Astrocyte (in vitro differentiated cells and primary cell): ENCODE measurements at regions not wholly inside any gene's neighbourhood (a gene's known extent, or its start where the extent isn't known, plus 50 kb on each side); places are given as distances from the start of the nearest gene placed in this dataset.
A peak's percentile ranks its signal among the peaks of the same experiment; 100 is the strongest.

ENCODE experiments used
- DNase-seq: peaks from one replicate; pipeline ENCODE4 v3.0.0-alpha.2; 2010; ENCODE audit warnings: low read depth
- FAIRE-seq: peaks from 2 replicates; lab custom pipeline; 2011; peaks lifted over from hg19 to GRCh38; lab: Jason Lieb, UNC
- H2AFZ ChIP-seq: 2 replicates; pipeline ENCODE4 v1.6.0; 2012; ENCODE audit warnings: low read depth, low read length, inconsistent platforms
- H3K27ac ChIP-seq: 2 replicates; pipeline ENCODE4 v1.5.1; 2011; ENCODE audit warnings: low read depth, low read length, inconsistent platforms
- H3K27me3 ChIP-seq: 2 replicates; pipeline ENCODE4 v1.6.0; 2011; ENCODE audit warnings: low read length, inconsistent platforms; ENCODE audit not compliant: insufficient read depth
- H3K36me3 ChIP-seq: 2 replicates; pipeline ENCODE4 v1.5.1; 2011; ENCODE audit warnings: low read length, inconsistent platforms; ENCODE audit not compliant: insufficient read depth
- H3K4me1 ChIP-seq: 2 replicates; pipeline ENCODE4 v1.5.1; 2011; ENCODE audit warnings: low read length, inconsistent platforms; ENCODE audit not compliant: insufficient read depth
- H3K4me2 ChIP-seq: 2 replicates; pipeline ENCODE4 v1.6.0; 2012; ENCODE audit warnings: low read length, inconsistent platforms
- H3K4me3 ChIP-seq: 2 replicates; pipeline ENCODE4 v1.5.1; 2011; ENCODE audit warnings: low read depth, mild to moderate bottlenecking, low read length, inconsistent platforms; ENCODE audit not compliant: insufficient read depth
- H3K79me2 ChIP-seq: 2 replicates; pipeline ENCODE4 v1.6.0; 2012; ENCODE audit warnings: mild to moderate bottlenecking, low read length, inconsistent platforms; ENCODE audit not compliant: insufficient read depth
- H3K9ac ChIP-seq: 2 replicates; pipeline ENCODE4 v1.6.0; 2012; ENCODE audit warnings: mild to moderate bottlenecking, low read length, inconsistent platforms
- H3K9me3 ChIP-seq: 2 replicates; pipeline ENCODE4 v1.5.1; 2012; ENCODE audit warnings: low read depth, mild to moderate bottlenecking, low read length, inconsistent platforms; ENCODE audit not compliant: insufficient read depth
- H4K20me1 ChIP-seq: 2 replicates; pipeline ENCODE4 v1.6.0; 2012; ENCODE audit warnings: low read length, inconsistent platforms; ENCODE audit not compliant: insufficient read depth
- H3K27ac Mint-ChIP-seq: one replicate; pipeline ENCODE4 v1.8.0; 2021; ENCODE audit warnings: mild to moderate bottlenecking, mixed read lengths; ENCODE audit not compliant: unreplicated experiment
- H3K27me3 Mint-ChIP-seq: one replicate; pipeline ENCODE4 v1.8.0; 2021; ENCODE audit warnings: low read depth, mixed read lengths; ENCODE audit not compliant: unreplicated experiment
- H3K36me3 Mint-ChIP-seq: one replicate; pipeline ENCODE4 v1.8.0; 2021; ENCODE audit warnings: low read depth, mixed read lengths; ENCODE audit not compliant: unreplicated experiment
- H3K4me1 Mint-ChIP-seq: one replicate; pipeline ENCODE4 v1.8.0; 2021; ENCODE audit warnings: low read depth, mixed read lengths; ENCODE audit not compliant: unreplicated experiment
- H3K4me3 Mint-ChIP-seq: one replicate; pipeline ENCODE4 v1.8.0; 2021; ENCODE audit warnings: mild to moderate bottlenecking, moderate library complexity, mixed read lengths; ENCODE audit not compliant: unreplicated experiment
- H3K9me3 Mint-ChIP-seq: one replicate; pipeline ENCODE4 v1.8.0; 2021; ENCODE audit warnings: mild to moderate bottlenecking, mixed read lengths; ENCODE audit not compliant: unreplicated experiment
- EZH2 ChIP-seq: IDR thresholded peaks from 2 replicates; pipeline ENCODE4 v1.6.1; 2012; ENCODE audit warnings: mild to moderate bottlenecking, low read length, inconsistent platforms; ENCODE audit not compliant: insufficient read depth
- TF ChIP-seq, protein P1 (sequence below): IDR thresholded peaks from 2 replicates; pipeline ENCODE4 v1.5.1; 2011; ENCODE audit warnings: low read depth, mild to moderate bottlenecking, inconsistent platforms, low read length, moderate library complexity; ENCODE audit not compliant: insufficient read depth

DNA sequence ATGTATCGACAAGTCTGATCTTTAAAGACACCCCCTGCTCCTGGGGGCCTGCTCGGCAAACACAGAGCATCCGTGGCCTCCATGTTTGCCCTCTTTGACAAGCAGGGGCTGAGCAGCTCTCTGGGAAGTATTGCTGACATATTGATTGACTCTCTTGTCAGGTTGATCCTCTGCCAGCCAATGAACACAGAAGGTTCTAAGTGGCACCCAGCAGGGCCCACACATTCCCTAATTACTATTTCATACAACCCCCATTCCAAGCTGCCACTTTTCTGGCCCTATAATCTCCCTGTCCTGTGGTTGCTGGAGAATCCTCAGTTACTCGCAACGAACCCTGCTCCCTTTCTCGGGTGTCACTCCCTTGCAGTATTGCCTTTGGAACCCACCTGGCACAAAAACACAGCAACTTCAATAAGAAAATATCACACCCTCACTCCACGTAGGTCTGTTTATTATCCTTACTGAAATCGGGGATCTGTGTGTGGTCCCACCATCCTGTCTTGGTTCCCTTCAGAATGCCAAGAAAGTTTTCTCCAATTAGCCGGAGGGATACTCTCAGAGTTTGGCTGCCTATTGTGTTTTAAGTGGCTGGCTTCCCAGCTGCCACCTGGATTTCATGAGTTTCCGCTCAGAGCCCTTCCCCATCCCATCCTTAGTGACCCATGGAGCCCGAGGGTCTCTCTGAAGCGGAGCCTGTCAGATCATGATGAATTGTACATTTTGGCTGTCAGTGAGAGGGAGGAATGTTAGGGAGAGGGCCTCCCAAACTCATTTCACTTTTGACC lies 249.0 kb upstream of the WWC1 start:
- peak; percentile 61 for DNase-seq
- no peaks in the 10 kb centered on the region for H3K9me3 Mint-ChIP-seq
- H3K27me3 Mint-ChIP-seq, result no peaks in the 10 kb centered on the region
- H3K4me3 Mint-ChIP-seq, result no peak overlapping the region
- H3K4me3 ChIP-seq, result no peak overlapping the region
- TF ChIP-seq, protein P1, sequence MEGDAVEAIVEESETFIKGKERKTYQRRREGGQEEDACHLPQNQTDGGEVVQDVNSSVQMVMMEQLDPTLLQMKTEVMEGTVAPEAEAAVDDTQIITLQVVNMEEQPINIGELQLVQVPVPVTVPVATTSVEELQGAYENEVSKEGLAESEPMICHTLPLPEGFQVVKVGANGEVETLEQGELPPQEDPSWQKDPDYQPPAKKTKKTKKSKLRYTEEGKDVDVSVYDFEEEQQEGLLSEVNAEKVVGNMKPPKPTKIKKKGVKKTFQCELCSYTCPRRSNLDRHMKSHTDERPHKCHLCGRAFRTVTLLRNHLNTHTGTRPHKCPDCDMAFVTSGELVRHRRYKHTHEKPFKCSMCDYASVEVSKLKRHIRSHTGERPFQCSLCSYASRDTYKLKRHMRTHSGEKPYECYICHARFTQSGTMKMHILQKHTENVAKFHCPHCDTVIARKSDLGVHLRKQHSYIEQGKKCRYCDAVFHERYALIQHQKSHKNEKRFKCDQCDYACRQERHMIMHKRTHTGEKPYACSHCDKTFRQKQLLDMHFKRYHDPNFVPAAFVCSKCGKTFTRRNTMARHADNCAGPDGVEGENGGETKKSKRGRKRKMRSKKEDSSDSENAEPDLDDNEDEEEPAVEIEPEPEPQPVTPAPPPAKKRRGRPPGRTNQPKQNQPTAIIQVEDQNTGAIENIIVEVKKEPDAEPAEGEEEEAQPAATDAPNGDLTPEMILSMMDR, result no peak
- no peak for TF ChIP-seq EZH2
- no peak overlapping the region for H3K4me2 ChIP-seq
- no peak overlapping the region for H3K27ac ChIP-seq
- H3K9ac ChIP-seq, result no peak overlapping the region
- peaks cover 7% of the 10 kb centered on the region for H3K4me1 Mint-ChIP-seq
- H3K36me3 Mint-ChIP-seq, result peaks cover 13% of the 10 kb centered on the region
- H3K27ac Mint-ChIP-seq, result no peak overlapping the region
- H2AFZ ChIP-seq, result no peak overlapping the region
- no peak for FAIRE-seq
- no peaks in the 10 kb centered on the region for H4K20me1 ChIP-seq
- H3K27me3 ChIP-seq, result no peaks in the 10 kb centered on the region
- peaks cover 4% of the 10 kb centered on the region for H3K4me1 ChIP-seq
- H3K79me2 ChIP-seq, result no peaks in the 10 kb centered on the region
- H3K36me3 ChIP-seq, result no peaks in the 10 kb centered on the region
- H3K9me3 ChIP-seq, result no peaks in the 10 kb centered on the region

DNA sequence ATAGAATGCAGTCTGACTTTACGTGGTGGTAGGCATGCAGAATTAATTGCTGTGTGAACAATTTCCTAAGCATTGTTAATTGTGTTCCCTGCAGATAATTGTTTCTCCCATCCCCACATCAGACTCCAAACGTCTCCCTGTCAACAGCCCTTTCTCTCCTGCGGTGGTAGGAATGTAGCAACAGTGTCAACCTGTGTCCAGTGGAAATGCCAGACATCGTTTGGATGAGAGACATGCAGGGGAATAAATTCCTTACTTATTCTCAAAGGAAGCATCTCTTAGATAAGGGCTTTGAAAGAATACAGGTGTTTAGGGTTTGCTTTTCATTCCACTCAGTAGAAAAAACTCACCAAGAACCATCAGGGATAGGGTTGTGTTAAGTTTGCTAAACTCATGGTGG lies 245.3 kb upstream of the WWC1 start:
- H4K20me1 ChIP-seq, result no peaks in the 10 kb centered on the region
- H3K27ac ChIP-seq, result no peak overlapping the region
- H3K4me2 ChIP-seq, result no peak overlapping the region
- DNase-seq, result no peak
- peaks cover 4% of the 10 kb centered on the region for H3K4me1 ChIP-seq
- no peaks in the 10 kb centered on the region for H3K27me3 ChIP-seq
- H2AFZ ChIP-seq, result no peak overlapping the region
- no peaks in the 10 kb centered on the region for H3K79me2 ChIP-seq
- Mint-ChIP-seq H3K4me1 (peaks cover 17% of the 10 kb centered on the region), H3K36me3 (peaks cover 14% of the 10 kb centered on the region), H3K27ac (no peak overlapping the region), H3K9me3 (no peaks in the 10 kb centered on the region), H3K4me3 (no peak overlapping the region), H3K27me3 (no peaks in the 10 kb centered on the region)
- H3K36me3 ChIP-seq, result no peaks in the 10 kb centered on the region
- H3K4me3 ChIP-seq, result no peak overlapping the region
- TF ChIP-seq, protein P1, result no peak
- TF ChIP-seq EZH2, result no peak
- no peaks in the 10 kb centered on the region for H3K9me3 ChIP-seq
- FAIRE-seq, result no peak
- no peak overlapping the region for H3K9ac ChIP-seq

DNA sequence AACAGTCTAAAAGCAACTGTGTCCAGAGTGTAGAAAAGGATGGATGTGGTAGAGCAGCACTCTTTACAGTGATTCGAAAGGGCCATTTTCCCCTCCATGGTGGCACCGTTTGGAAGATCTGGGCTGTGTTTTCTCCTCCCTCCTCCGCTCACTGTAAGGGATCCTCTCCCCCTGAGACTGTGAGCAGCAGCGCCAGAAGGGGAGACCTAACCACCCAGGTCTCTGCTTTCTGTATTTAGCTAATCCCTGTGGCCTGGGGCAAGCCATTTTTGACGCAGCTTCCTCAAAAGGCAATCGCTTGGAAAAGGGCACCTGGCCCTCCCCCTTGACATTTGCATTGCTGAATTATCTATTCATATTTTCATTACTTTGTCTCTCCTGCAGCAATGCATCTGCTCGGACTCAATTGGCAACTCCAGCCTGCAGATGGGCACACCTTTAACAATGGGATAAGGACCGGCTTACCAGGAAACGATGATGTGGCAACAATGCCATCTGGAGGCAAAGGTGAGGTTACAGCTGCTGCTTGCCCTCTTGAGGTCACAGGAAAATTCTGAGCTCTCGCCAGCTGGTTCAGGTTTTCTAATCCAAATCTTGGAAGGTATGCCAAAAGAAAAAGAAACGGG lies 244.3 kb upstream of the WWC1 start:
- Mint-ChIP-seq H3K4me3 (no peak overlapping the region), H3K27ac (no peak overlapping the region), H3K27me3 (no peaks in the 10 kb centered on the region), H3K4me1 (peaks cover 17% of the 10 kb centered on the region), H3K9me3 (no peaks in the 10 kb centered on the region), H3K36me3 (peaks cover 17% of the 10 kb centered on the region)
- FAIRE-seq (no peak), DNase-seq (peak; percentile 38)
- Histone ChIP-seq H3K4me3 (no peak overlapping the region), H3K4me2 (no peak overlapping the region), H3K4me1 (peaks cover 4% of the 10 kb centered on the region), H3K27me3 (no peaks in the 10 kb centered on the region), H3K9me3 (no peaks in the 10 kb centered on the region), H3K27ac (no peak overlapping the region), H3K36me3 (no peaks in the 10 kb centered on the region), H3K9ac (no peak overlapping the region), H4K20me1 (no peaks in the 10 kb centered on the region), H3K79me2 (no peaks in the 10 kb centered on the region), H2AFZ (no peak overlapping the region)
- no peak for TF ChIP-seq EZH2
- TF ChIP-seq, protein P1, result peak; percentile 44
